AG04449 (cell line): ENCODE measurements at regions not wholly inside any gene's neighbourhood (a gene's known extent, or its start where the extent isn't known, plus 50 kb on each side); places are given as distances from the start of the nearest gene placed in this dataset.

Source experiments
- CTCF ChIA-PET: fragments of 350-600 bp; formaldehyde crosslinking; extraction: SDS; loops from one replicate; lab custom pipeline; 2021; ENCODE audit warnings: antibody characterized with exemption; lab: Yijun Ruan, JAX
- POLR2A ChIA-PET: fragments of 400-600, 350-600 bp; formaldehyde crosslinking; extraction: SDS; loops from one replicate; lab custom pipeline; 2020; ENCODE audit warnings: antibody characterized with exemption, inconsistent platforms; lab: Yijun Ruan, JAX
- DNase-seq: peaks from one replicate; pipeline ENCODE4 v3.0.0-alpha.2; 2010; ENCODE audit warnings: low read depth, low spot score
- H3K4me3 ChIP-seq: 2 replicates; pipeline ENCODE4 v1.5.1; 2011; ENCODE audit warnings: low read depth, mild to moderate bottlenecking, control low read depth, low read length
- CTCF ChIP-seq: IDR thresholded peaks from one replicate; pipeline ENCODE4 v1.5.1; 2011; ENCODE audit warnings: mild to moderate bottlenecking, moderate library complexity, low read length, control low read depth, inconsistent platforms; ENCODE audit not compliant: insufficient read depth; ENCODE audit errors: missing control alignments

GRCh38 chr6:80641591-80641990 lies 535.1 kb downstream of the BCKDHB start:
- ChIA-PET CTCF (no interaction called here), POLR2A (no interaction called here)
- H3K4me3 ChIP-seq: no peak overlapping the region
- TF ChIP-seq CTCF: no peak
- no peak for DNase-seq

GRCh38 chr6:80640176-80640575 lies 533.7 kb downstream of the BCKDHB start:
- no peak for TF ChIP-seq CTCF
- CTCF ChIA-PET: no interaction called here
- no peak for DNase-seq
- no peak overlapping the region for H3K4me3 ChIP-seq
- POLR2A ChIA-PET: no interaction called here

GRCh38 chr6:80639181-80639629 lies 532.7 kb downstream of the BCKDHB start:
- CTCF ChIA-PET: no interaction called here
- no peak for DNase-seq
- POLR2A ChIA-PET: no interaction called here
- no peak overlapping the region for H3K4me3 ChIP-seq
- TF ChIP-seq CTCF: no peak

- ChIA-PET POLR2A (interaction anchor here (0.6 kb wide), 1 partner anchor 532 kb away, joined by 3 read pairs; no protein-coding TSS in a partner anchor), CTCF (interaction anchor here (1.6 kb wide), 1 partner anchor 425 kb away, joined by 6 read pairs; no protein-coding TSS in a partner anchor)
- no peak overlapping the region for H3K4me3 ChIP-seq
- peak; percentile 95 for DNase-seq
- TF ChIP-seq CTCF: no peak
Measured at GRCh38 chr6:80638213-80639055, 532.0 kb downstream of the BCKDHB start.

- no peak for DNase-seq
- CTCF ChIA-PET: interaction anchor here (1.6 kb wide), 1 partner anchor 424 kb away, joined by 6 read pairs; no protein-coding TSS in a partner anchor
- POLR2A ChIA-PET: no interaction called here
- TF ChIP-seq CTCF: no peak
- no peak overlapping the region for H3K4me3 ChIP-seq
Measured at GRCh38 chr6:80637312-80637711, 530.8 kb downstream of the BCKDHB start.

GRCh38 chr6:80636689-80637088 lies 530.2 kb downstream of the BCKDHB start:
- ChIA-PET CTCF (interaction anchor here (1.6 kb wide), 1 partner anchor 423 kb away, joined by 6 read pairs; no protein-coding TSS in a partner anchor), POLR2A (no interaction called here)
- DNase-seq: no peak
- no peak for TF ChIP-seq CTCF
- H3K4me3 ChIP-seq: no peak overlapping the region
